ENCODE measurements at regions not wholly inside any gene's neighbourhood (a gene's known extent, or its start where the extent isn't known, plus 50 kb on each side); places are given as distances from the start of the nearest gene placed in this dataset.
"Not testable (repeated sequence)": the region's sequence is repeated elsewhere in the genome, so short reads cannot be mapped to it uniquely, and the experiment has no call there.

DNA sequence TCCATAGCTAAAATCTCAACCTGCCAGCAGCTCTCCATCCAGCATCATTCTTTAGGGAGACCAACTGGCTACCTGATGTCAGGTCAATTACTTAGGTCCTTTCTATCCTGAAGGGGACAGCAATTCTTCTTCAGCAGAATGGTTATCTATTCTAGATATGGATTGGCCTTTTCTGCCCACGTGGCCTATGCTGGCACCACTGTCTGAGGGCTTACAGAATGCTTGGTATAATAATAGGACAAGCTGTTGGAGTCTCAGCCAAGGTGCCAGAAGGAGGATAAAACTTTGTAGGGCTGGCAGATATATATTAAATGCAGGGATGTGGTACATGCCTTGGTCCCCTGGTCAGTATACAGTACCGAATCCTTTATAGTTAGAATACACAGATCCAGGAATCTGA lies 89.8 kb upstream of the C1GALT1C1 start:
- DNase-seq (ENCODE audit: low spot score in 2 of 2) = no peak
- no peak for FAIRE-seq

DNA sequence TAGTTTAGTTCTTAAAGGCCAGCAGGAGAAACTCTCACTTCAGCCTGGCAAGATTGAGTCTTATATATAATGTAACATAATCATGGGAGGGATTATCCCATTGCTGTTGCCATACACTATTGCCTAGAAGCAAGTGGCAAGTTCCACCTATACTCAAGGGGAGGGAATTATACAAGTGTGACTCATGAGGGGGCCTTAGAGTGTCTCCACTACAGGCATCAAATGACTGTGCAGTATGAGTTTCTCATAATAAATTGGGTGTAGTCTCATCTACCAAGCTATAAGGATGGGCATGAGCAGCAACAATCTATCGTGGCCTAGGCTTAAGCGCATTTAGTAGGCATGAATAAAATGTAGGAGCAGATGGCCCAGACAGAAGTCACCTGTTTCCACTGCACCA lies 89.1 kb upstream of the C1GALT1C1 start:
- DNase-seq (ENCODE audit: low spot score in 2 of 2) (no peak), FAIRE-seq (no peak)

DNA sequence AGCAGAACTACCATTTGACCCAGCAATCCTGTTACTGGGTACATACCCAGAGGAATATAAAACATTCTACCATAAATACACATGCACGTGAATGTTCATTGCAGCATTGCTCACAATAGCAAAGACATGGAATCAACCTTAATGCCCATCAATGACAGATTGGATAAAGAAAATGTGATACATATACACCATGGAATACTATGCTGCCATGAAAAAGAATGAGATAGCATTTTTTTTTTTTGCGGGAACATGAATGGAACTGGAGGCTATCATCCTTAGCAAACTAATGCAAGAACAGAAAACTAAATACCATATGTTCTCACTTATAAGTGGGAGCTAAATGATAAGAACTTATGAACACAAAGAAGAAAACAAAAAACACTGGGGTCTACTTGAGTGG lies 72.5 kb upstream of the C1GALT1C1 start:
- FAIRE-seq; DNase-seq (ENCODE audit: low spot score in 2 of 2): not testable (repeated sequence)

DNA sequence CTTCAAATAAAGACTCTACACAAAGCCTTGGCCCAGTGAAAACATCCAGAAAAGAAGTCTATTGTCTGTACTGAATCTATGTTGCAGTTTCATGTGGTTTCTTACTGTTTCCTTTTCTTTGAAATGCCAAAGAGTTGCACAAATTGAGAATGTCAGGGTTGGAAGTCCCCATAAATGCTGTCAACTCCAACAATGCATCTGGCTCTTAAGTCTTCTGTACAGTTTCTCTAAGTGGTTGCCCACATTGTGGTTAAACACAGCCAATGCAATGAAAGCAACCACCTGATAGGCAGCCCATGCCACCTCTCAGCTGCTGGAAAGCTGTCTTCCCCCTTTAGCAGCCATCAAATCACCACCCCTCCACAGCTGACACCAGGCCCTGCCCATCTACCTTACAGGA lies 67.2 kb upstream of the C1GALT1C1 start:
- DNase-seq (ENCODE audit: low spot score in 2 of 2) (no peak), FAIRE-seq (no peak)

DNA sequence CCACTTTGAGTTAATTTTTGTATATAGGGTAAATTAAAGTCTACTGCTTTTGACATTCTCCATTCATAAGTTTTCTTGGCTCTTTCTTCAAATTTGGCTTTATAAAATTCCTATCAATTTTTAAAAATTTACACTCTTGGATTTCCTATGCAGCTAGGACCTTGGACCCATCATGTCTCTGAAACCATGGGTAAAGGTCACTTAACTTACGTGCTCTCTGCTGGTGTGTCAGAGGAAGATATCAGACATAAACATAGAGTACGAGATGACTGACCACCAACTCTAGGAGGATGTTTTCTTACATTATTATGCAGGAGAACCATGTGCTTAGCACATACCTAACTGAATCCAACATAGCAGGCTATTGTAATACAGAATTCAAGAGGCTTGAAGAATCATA lies 62.5 kb upstream of the C1GALT1C1 start:
- FAIRE-seq (no peak), DNase-seq (ENCODE audit: low spot score in 2 of 2) (no peak)

DNA sequence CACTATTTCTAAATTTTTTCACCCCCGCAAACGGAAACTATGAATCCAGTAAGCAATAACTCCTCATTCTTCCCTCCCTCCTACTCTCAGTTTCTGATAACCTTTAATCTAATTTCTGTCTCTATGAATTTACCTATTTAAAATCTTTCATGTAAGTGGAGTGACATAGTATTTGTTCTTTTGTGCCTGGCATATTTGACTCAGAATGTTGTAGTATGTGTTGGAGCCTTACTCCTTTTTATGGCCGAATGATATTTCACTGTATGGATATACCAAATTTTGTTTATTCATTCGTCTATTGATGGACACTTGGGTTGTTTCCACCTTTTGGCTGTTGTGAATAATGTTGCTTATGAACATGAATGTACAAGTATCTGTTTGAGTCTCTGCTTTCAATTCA lies 61.1 kb upstream of the C1GALT1C1 start:
- DNase-seq (ENCODE audit: low spot score in 2 of 2) (no peak), FAIRE-seq (no peak)

DNA sequence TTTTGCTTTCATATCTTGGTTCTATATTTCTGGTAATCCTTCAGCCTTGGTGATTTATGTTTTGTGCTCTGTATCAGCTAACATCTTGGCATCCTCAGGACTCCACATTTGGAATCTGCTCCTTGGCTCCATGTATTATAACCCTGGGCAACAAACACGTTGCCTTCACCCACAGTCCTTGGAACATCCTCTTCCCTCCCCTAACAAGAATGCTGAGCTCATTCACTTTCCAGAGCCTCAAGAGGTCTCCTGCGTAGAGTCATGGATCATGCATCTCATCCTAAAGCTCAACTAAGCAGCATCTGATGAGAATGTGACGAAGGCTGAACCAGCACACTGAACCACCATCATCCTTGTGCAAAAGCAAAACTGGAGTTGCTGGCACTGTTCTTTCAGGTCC lies 60.5 kb upstream of the C1GALT1C1 start:
- FAIRE-seq = no peak
- DNase-seq (ENCODE audit: low spot score in 2 of 2) = no peak

DNA sequence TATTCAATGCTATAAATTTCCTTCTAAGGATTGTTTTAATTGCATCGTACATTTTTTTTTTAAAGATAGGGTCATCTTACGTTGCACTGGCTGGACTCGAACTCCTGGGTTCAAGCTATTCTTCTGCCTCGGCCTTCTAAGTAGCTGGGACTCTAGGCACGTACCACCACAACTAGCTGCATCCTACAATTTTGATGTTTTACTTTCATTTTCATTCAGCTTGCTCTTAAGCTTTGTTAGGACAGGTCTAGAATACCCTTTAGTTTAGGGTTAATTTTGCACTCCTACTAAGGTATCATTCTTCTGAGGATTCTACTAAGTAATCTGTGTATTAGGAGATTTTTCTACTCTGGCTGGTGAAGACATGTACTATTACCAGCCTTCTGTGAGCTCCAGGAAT lies 50.2 kb upstream of the C1GALT1C1 start:
- FAIRE-seq = no peak
- DNase-seq (ENCODE audit: low spot score in 2 of 2) = no peak

All from frontal cortex (tissue), 3 donors.